Activated T-helper 1 cell treated with anti-CD3 and anti-CD28 coated beads, Interleukin-12 subunit alpha, Interleukin-12 subunit beta, Interleukin-2, Interleukin-4 antibody, amounts not matched to agents 30 ng/mL and 10 ng/mL and 1 ng/mL, durations not matched to agents 14 hours and 24 hours and 36 hours (primary cell): ENCODE measurements at regions not wholly inside any gene's neighbourhood (a gene's known extent, or its start where the extent isn't known, plus 50 kb on each side); places are given as distances from the start of the nearest gene placed in this dataset.

Experiments
- DNase-seq: peaks from one replicate; pipeline ENCODE4 v3.0.0; 2021; ENCODE audit warnings: low spot score
- H3K27ac Mint-ChIP-seq: one replicate; pipeline ENCODE4 v1.8.0; 2021; ENCODE audit warnings: mild to moderate bottlenecking, mixed read lengths
- H3K27me3 Mint-ChIP-seq: one replicate; pipeline ENCODE4 v1.8.0; 2022; ENCODE audit warnings: mild to moderate bottlenecking, moderate library complexity, mixed read lengths; ENCODE audit not compliant: insufficient read depth
- H3K36me3 Mint-ChIP-seq: one replicate; pipeline ENCODE4 v1.8.0; 2021; ENCODE audit warnings: low read depth, mixed read lengths
- H3K4me1 Mint-ChIP-seq: one replicate; pipeline ENCODE4 v1.8.0; 2021; ENCODE audit warnings: low read depth, mixed read lengths
- H3K4me3 Mint-ChIP-seq: one replicate; pipeline ENCODE4 v1.8.0; 2021; ENCODE audit warnings: mild to moderate bottlenecking, moderate library complexity, mixed read lengths
- H3K9me3 Mint-ChIP-seq: one replicate; pipeline ENCODE4 v1.8.0; 2021; ENCODE audit warnings: mixed read lengths
- intact Hi-C: fragments of 100-400 bp; cut with micrococcal nuclease; formaldehyde crosslinking; loops from one replicate; pipeline ENCODE4 v1.15.1; 2024

DNA sequence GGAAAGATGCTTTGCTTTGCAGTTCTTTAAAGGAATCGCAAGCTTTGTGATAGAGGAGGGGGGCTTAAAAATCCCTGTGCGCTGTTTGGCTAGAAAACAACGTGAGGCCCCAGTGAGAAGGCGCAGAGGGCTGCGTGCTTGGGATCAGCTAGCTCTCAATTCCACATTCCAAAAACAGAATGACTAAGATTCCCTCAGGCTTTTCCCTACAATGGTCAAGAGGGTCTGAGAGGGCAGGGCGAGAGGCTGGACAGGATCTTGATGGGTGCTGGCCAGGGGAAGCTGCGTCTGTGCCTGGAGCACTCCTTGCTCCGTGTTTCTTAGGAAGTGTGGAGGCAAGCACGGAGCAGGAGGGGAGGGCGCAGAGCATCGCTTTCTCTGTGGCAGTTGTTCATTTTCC is 72.1 kb upstream of the INHBA start:
- Mint-ChIP-seq H3K4me1 (no peaks in the 10 kb centered on the region), H3K9me3 (peaks cover 1% of the 10 kb centered on the region), H3K27ac (no peak overlapping the region), H3K36me3 (no peaks in the 10 kb centered on the region), H3K27me3 (peaks cover 1% of the 10 kb centered on the region), H3K4me3 (no peak overlapping the region)
- no peak for DNase-seq
- intact Hi-C loops = no loop called here

DNA sequence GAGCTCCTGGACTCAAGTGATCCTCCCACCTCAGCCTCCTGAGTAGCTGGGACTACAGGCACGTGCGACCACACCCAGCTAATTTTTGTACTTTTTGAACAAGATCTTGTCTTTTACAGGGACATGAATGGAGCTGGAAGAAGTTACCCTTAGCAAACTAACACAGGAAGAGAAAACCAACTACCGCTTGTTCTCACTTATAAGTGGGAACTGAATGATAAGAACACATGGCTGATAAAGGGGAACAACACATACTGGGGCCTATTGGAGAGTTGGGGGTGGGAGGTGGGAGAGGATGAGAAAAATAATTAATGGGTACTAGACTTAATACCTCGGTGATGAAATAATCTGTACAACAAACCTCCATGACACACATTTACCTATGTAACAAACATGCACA is 70.9 kb upstream of the INHBA start:
- intact Hi-C loops = no loop called here
- Mint-ChIP-seq H3K4me1 (no peaks in the 10 kb centered on the region), H3K36me3 (no peaks in the 10 kb centered on the region), H3K9me3 (peaks cover 10% of the 10 kb centered on the region), H3K27ac (no peak overlapping the region), H3K27me3 (peaks cover 2% of the 10 kb centered on the region), H3K4me3 (no peak overlapping the region)
- no peak for DNase-seq

DNA sequence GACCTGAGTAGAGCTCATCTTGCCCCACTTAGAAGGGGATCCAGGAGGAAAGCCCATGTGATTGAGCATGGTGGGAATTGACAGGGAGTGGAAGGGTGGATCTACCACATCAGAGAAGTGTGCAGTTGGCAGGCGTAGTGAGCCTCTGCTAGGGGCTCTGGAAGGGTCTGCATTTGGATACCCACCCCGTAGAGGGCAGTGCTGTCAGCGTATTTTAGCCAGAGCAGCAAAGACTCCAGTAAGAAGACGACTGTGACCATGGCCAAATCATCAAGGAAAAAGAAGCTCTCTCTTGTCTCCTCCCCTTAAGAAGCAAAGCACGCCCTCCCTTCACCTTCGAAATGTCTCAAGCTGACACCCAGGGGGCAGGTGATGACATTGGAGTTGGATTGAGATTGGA is 68.8 kb upstream of the INHBA start:
- peaks cover 10% of the 10 kb centered on the region for H3K9me3 Mint-ChIP-seq
- peaks cover 2% of the 10 kb centered on the region for H3K27me3 Mint-ChIP-seq
- H3K4me1 Mint-ChIP-seq = no peaks in the 10 kb centered on the region
- intact Hi-C loops = no loop called here
- no peak overlapping the region for H3K4me3 Mint-ChIP-seq
- no peaks in the 10 kb centered on the region for H3K36me3 Mint-ChIP-seq
- no peak for DNase-seq
- H3K27ac Mint-ChIP-seq = no peak overlapping the region

DNA sequence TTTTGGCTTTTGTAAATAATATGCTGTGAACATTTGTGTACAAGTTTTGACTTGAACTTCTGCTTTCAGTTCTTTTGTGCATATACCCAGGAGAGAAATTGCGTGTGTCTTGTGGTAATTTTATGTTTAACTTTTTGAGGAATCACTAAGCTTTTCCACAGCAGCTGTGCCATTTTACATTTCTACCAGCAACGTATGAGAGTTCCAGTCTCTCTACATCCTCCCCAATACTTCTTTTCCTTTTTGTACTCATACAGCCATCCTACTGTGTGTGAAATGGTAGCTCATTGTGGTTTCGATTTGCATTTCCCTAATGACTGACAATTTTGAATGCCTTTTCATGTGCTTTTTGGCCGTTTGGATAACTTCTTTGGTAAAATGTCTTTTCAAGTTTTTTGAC is 66.3 kb upstream of the INHBA start:
- peaks cover 4% of the 10 kb centered on the region for H3K27me3 Mint-ChIP-seq
- DNase-seq = no peak
- no peak overlapping the region for H3K4me3 Mint-ChIP-seq
- H3K36me3 Mint-ChIP-seq = no peaks in the 10 kb centered on the region
- intact Hi-C loops = no loop called here
- no peak overlapping the region for H3K27ac Mint-ChIP-seq
- H3K4me1 Mint-ChIP-seq = no peaks in the 10 kb centered on the region
- H3K9me3 Mint-ChIP-seq = peaks cover 18% of the 10 kb centered on the region

DNA sequence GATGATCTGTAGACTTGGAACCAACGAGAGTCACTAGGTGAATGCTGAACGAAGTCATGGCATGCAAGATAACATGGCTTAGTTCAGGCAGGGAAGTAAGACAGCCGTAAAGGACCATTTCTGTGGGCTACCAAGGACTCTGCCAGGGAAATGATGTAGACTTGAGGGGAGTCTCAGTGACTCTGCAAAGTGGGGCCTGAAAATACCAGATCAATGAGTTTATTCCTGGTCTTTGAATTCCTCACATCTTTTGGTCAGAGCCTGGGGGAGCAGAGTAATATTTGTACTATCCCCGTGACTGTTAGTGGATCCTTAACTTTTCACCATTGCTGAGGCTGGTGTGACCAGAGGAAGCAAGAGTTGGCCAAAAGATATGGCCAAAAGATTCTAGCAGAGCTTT is 60.7 kb upstream of the INHBA start:
- no peaks in the 10 kb centered on the region for H3K4me1 Mint-ChIP-seq
- no peak overlapping the region for H3K4me3 Mint-ChIP-seq
- no peak for DNase-seq
- peaks cover 32% of the 10 kb centered on the region for H3K9me3 Mint-ChIP-seq
- H3K27ac Mint-ChIP-seq = no peak overlapping the region
- intact Hi-C loops = no loop called here
- H3K36me3 Mint-ChIP-seq = no peaks in the 10 kb centered on the region
- peaks cover 2% of the 10 kb centered on the region for H3K27me3 Mint-ChIP-seq

DNA sequence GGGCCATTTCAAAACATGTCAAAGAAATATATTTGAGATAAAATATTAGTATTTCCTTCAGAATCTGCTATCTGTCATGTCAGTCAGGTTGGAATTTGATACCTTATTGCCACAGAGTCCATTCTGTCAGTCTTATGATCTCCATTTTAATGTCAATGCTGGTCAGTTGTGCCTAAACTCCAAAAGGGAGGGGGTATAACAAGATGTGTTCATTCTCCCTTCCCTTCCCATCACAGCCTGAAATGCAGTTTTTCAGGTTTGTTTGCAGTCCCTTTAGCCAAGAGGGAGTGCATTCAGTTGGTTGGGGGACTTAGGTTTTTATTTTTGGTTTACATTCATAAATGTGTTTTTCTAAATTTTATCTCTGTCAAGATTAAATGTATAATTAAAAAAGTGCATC is 59.8 kb upstream of the INHBA start:
- intact Hi-C loops = no loop called here
- no peaks in the 10 kb centered on the region for H3K4me1 Mint-ChIP-seq
- H3K27ac Mint-ChIP-seq = no peak overlapping the region
- H3K36me3 Mint-ChIP-seq = no peaks in the 10 kb centered on the region
- no peak overlapping the region for H3K4me3 Mint-ChIP-seq
- H3K9me3 Mint-ChIP-seq = peaks cover 32% of the 10 kb centered on the region
- H3K27me3 Mint-ChIP-seq = peaks cover 2% of the 10 kb centered on the region
- no peak for DNase-seq

DNA sequence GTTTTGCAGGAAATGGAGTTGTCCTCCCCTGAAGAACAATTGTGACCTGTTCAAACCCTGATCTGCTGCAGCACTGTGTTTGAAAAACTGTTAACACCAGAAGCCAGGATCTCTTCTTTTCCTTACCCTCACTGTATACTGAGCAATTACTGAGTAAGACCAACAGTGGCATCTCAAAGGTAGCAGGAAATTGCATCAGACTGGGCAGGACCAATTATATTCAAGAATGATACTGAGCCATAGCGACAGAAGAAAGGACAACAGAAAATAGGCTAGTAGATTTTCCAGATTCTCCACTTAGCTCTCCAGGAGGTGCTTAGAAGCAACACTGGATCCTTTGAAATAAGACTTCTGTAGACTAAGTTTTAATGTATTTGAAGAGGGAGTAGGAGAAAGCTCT is 57.4 kb upstream of the INHBA start:
- no peak overlapping the region for H3K4me3 Mint-ChIP-seq
- no peaks in the 10 kb centered on the region for H3K36me3 Mint-ChIP-seq
- H3K4me1 Mint-ChIP-seq = no peaks in the 10 kb centered on the region
- DNase-seq = no peak
- no peak overlapping the region for H3K27ac Mint-ChIP-seq
- peaks cover 38% of the 10 kb centered on the region for H3K9me3 Mint-ChIP-seq
- no peaks in the 10 kb centered on the region for H3K27me3 Mint-ChIP-seq
- intact Hi-C loops = no loop called here

DNA sequence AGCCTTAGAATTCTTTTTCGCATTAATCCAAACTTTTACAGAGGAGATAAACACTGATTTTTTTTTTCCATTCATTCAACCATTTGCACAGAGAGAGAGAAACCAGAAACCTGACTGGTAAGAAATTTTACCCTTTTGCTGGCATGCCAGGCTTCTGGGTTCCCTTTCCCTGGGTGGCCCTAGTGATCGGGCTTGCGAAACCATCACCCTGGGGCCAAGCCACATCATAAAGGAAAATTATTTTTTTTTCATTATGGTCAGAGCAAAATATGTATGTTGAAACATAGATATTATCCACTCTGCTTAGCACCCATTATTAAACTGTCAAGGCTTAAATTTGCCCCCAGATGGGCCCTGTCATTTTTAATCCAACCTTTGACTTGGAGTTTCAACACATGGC is 55.4 kb upstream of the INHBA start:
- Mint-ChIP-seq H3K4me1 (no peaks in the 10 kb centered on the region), H3K4me3 (no peak overlapping the region), H3K36me3 (no peaks in the 10 kb centered on the region), H3K27ac (no peak overlapping the region), H3K27me3 (no peaks in the 10 kb centered on the region), H3K9me3 (peaks cover 35% of the 10 kb centered on the region)
- intact Hi-C loops = no loop called here
- DNase-seq = no peak

DNA sequence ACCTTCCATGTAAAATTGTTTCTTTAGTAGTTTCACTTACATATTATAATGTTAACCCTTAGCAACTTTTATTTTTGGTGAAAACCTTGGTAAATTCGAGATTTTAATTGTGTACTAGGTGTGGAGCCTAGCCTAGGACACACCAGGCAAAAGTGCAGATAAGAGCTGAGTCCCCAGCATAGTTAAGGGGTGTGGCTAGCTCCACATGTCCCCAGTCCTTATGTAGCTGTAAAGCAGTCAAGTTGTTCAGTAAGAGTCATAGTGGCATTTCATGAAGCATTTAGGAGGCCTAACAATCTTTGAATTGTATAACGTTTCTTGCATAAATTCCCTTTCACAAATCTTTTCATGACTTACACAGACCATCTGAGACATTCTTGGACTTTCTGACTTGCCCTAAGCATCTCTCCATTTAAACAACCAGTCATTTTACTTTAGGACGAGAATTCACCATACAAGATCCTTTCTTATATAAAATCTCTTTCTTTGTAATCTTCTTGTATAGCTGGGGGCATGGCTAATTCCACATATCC is 53.8 kb upstream of the INHBA start:
- Mint-ChIP-seq H3K36me3 (no peaks in the 10 kb centered on the region), H3K27ac (no peak overlapping the region), H3K27me3 (no peaks in the 10 kb centered on the region), H3K4me3 (no peak overlapping the region), H3K4me1 (no peaks in the 10 kb centered on the region), H3K9me3 (peaks cover 33% of the 10 kb centered on the region)
- DNase-seq = no peak
- intact Hi-C loops = no loop called here

DNA sequence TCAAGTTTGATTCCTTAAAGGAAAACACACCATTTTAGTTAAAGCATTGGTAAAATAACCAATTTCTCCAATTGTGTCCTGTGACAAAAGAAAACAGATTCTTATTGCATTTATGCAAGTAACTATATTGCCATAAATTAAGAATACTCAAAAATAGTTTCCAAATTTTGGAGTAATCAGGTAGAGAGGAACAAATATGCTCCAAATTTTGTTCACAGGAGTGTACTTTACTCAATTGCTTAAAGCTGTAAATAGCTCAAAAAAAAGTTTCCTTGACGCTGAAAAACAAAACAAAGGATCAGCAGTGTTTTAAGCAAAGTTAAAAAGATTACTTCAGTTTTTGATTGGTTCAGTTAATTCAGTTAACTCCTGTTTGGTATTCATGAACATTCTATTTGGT is 52.2 kb upstream of the INHBA start:
- Mint-ChIP-seq H3K27ac (no peak overlapping the region), H3K27me3 (no peaks in the 10 kb centered on the region), H3K36me3 (no peaks in the 10 kb centered on the region), H3K9me3 (peaks cover 25% of the 10 kb centered on the region), H3K4me1 (no peaks in the 10 kb centered on the region), H3K4me3 (no peak overlapping the region)
- intact Hi-C loops = no loop called here
- DNase-seq = no peak

DNA sequence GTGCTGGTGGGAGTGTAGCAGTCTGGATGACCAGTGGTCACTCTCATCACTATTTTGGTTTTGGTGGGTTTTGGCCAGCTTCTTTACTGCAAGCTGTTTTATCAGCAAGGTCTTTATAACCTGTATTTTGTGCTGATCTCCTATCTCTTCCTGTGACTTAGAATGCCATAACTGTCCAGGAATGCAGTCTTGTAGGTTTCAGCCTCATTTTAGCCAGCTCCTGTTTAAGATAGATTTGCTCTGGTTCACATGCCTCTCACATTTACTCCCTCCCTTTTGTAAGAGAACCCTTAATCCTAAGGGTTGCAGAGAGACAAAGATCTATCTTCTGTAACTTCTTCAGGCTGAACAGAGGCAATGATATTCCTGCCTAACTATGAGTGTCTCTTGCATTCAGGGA is 51.2 kb upstream of the INHBA start:
- Mint-ChIP-seq H3K9me3 (peaks cover 16% of the 10 kb centered on the region), H3K36me3 (no peaks in the 10 kb centered on the region), H3K4me3 (no peak overlapping the region), H3K27ac (no peak overlapping the region), H3K27me3 (no peaks in the 10 kb centered on the region), H3K4me1 (no peaks in the 10 kb centered on the region)
- intact Hi-C loops = no loop called here
- no peak for DNase-seq
